Right hindlimb (tissue), 1 donor: ENCODE measurements at regions not wholly inside any gene's neighbourhood (a gene's known extent, or its start where the extent isn't known, plus 50 kb on each side); places are given as distances from the start of the nearest gene placed in this dataset.

Experiments
- DNase-seq: peaks from one replicate; pipeline ENCODE4 v3.0.0-alpha.2; 2018

DNA sequence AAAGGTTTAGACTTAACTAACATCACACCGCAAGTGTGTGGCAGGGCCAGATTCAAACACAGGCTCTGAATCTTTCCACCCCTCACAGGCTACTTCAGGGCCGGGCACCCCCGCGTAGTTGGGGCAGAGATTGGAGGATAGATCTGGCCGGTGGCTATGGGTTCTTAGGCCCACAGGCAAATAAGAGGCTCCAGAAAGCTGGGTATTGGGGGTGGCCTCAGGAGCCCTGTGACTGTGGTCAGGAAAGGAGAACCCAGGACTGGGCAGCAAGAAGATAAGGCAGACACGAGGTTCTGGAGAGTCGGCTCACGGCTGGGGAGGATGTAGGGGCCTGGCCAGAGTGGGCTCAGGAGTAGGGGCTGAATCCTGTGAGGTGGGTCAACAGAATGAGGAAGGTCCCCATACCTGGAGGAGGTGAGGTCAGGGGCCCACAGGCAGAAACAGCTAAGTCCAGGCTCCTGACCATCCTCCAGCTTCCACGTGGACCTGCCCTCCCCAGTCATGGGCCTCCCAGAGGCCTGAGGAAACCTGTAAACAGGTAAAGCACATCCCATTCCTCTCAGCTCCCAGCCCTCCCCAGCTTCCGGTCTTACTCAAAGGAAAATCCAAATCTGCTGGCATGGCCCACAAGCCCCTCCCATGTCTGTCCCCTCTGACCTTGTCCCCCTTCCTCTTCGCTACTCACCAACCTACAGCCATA lies 306.2 kb downstream of the MATN1 start:
- DNase-seq: peak; percentile 5

DNA sequence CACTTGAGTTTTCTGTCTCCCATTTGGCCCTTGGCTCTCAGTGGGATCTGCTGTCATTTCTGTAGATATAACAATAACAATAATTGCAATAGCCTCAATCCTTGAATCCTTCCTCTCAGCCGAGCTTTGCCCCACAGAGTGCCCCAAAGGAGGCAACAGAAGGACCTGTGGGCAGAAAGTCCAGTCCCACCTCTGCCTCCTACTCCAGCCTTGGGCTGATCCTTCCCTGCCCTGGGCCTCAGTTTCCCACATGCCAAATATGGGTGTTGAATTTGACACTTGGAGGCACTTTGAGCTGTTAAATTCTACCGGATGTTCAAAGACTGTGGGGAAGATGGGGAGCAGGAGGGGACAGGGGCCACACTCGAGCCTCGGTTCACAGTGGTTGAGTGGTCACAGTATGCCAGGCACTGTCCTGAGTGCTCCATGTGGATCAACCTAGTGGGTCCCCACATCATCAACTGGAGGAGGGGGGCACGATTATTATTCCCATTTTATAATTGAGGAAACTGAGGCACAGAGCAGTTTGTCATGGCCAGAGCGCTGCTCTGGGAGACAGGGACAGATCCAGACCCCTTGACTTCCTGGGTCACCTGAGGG lies 307.1 kb downstream of the MATN1 start:
- DNase-seq: no peak

DNA sequence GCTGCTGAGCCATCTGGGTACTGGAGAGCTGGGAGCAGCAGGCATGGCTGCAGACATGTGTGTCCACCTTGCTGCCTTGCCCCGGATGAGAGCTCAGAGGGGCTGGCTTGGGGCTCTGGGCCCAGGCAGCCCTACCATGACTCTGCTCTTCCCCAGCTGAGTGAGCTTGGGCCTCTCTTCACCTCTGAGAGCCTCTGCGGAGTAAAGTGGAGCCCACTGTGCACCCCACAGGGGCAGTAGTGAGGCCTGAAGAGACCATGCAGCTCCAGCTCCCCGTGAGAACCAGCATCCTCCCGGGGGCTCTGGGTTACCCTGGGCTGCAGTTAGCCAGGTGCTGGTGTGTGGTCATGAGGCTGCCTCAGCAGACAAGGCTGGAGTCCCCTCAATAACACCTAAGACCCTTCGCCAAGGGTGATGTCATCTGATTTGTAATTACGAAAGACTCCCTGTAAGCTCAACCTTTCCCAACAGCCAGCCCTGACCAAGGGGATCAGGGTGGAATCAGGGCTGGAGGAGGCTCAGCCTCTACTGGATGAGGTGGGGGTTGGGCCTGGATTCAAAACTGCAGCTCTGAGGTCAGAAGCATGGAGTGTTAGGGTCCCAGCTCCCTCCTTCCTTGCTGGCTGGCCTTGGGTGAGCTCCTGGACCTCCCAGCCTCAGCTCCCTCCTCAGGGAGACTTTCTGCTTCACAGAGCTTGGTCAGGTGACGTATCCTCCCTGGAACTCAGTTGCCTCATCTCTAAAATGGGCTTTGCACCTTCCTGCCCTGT lies 308.0 kb downstream of the MATN1 start:
- no peak for DNase-seq

DNA sequence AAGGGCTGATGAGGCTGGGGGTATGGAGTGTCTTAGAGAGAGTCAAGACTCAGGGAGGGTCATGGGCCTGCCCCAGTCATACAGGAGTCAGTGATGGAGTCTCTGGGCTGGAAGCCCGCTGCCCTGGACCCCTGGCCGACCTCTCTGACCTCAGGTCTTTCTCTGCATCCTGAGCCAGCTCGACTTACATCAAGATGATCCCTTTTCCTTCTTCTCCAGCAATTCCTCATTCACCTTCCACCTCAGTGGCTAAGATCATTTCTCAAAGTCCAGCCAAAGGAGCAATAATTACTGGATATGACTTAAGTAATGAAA lies 308.6 kb downstream of the MATN1 start:
- no peak for DNase-seq

DNA sequence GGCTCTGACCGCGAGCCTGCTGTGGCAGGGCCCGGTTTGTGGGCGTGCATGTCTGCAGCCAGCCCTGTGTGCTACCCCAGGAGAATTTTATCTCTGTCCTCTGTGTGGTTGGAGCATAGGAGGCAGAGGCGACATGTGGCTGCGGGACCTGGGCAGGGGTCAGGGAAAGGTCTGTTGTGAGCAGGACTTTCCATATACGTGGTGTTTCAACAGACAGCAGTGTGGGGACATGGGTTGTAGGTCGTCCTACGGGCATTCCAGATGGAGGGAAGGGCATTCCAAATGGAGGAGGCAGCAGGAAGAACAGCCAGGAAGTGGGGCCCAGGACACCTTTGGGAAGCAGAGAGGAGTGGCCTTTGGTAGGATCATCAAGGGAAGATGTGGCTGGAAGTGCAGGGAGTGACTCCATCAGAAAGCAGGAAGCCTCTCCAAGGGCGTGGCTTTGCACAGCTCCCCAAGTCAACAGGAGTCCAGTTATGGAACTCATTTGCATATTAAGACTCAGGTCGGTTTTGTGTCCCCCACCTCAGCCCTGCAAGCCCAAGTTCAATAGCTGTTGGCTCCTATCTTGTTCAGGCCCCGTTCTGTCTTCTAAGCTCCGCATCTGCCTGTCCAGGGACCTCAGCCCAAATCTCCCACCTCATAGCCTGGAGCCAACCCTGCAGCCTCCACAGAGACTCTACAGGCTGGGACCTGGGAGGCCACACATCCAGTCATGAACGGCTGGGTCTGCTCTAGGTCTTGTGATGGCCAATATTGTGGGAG lies 309.1 kb downstream of the MATN1 start:
- no peak for DNase-seq

DNA sequence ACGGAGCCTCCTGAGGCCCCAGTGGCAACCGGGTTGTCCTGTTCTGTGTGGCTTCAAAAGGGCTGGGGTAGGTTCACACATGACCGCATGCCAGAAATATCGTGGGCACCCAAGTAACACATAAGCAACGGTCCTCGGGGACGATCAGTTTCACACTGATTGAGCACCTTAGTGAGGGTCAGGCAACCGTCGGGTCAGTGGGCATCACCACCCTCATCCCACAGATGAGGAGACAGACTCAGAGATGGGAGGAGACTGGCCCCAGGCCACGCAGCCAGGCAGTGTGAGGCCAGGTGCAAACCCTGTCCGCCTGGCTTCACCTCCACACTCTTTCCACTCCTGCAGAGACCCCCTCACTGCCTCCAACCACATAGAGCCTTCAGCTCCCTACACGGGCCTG lies 309.8 kb downstream of the MATN1 start:
- no peak for DNase-seq

DNA sequence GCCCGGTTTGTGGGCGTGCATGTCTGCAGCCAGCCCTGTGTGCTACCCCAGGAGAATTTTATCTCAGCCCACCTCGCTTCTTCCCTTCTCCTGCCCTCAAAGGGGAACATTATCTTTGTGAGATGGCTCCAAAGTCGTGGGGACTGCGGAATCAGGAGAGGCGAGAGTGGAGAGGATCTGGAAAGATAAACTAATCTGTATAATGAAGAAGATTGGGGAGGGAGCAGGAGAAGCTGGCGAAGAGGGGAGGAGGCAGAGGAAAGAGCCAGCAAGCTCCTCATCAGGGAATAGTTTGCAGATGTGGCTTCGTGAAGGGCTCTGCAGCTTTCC lies 310.3 kb downstream of the MATN1 start:
- DNase-seq: no peak

DNA sequence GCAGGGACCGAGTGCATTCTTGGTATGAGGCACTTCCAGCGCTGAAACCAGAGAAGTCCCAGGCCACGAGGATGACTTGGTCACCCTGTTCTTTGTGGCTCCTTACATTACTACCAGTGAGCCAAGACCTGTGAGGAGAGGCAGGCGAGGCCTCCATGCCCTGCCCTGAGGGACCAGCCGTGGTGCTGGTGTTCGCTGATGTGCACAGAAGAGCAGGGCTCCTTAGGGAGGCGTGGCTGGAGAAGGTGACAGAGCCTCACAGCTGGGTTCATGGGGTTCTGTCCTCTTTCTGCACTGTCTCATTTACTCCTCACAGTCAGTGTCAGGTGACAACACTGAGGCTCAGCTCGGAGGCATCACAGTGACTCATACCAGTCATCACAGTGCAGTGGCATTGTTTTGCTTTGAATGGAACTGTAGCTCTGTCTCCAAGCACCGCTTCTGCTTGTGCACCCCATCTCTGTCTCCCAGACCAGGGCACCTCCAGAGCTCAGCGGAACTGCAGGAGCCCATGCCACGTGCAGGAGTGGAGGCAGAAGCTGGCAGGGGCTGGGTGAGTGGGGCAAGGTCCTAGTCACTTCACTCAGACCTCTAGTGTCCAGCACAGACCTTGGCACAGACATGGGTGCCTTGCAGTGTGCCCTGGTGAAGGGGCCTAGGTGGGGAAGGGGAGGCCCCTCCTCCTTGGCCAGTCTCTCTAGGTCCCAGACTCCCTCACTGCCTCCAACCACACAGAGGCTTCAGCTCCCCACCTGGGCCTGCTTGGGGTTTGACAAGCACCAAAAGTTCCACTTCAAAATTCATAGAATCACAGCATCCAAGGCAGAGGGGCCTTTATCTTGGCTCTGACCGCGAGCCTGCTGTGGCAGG lies 310.9 kb downstream of the MATN1 start:
- no peak for DNase-seq

DNA sequence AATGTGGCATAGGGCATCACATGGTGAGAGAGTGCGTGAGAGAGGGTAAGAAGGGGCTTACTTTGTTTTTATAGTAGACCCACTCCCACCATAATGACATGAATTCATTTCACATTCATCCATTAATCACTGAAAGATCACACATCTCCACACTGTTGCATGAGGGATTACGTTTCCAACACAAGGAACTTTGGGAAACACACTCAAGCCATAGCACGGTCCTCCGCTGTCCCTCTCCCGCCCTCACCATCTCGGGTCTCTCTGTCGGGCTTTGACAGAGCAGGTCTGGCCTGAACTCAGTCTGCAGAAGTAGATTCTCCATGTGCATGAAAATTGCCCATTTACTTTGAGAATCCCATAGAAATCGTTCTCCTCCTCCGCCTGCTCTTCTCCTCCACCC lies 312.2 kb downstream of the MATN1 start:
- no peak for DNase-seq

DNA sequence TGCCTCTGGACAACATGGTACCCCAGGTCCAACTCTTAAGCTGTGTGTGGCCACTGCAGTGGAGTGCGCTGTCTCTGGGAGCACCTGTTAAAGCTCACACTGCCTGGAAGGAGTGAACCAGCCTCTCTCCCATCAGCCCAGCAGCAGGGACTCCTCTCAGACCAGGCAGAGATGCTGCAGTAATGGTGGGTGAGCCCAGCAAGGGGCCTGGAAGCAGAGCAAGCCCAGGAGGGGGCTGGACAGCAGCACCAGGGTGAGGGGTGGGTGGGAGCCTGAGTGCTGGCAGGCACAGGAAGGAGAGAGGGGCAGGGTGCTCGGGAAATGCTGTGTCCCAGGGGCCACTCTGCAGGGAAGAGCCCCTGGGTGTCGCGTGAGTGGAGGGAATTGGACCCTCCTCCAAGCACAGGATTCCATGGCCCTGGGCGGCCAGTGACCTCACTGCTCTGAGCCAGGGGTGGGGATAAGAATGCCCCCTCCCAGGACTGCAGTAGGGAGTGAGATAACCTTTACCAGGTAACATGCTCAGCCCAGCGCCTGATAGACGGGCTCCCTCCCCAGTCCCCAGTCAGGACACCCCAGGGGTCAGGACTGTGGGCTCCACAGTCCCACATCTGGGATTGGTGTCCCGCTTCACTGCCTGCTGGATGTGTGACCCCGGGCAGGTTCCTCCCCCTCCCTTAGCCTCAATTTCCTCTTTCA lies 313.1 kb downstream of the MATN1 start:
- DNase-seq: peak; percentile 2

DNA sequence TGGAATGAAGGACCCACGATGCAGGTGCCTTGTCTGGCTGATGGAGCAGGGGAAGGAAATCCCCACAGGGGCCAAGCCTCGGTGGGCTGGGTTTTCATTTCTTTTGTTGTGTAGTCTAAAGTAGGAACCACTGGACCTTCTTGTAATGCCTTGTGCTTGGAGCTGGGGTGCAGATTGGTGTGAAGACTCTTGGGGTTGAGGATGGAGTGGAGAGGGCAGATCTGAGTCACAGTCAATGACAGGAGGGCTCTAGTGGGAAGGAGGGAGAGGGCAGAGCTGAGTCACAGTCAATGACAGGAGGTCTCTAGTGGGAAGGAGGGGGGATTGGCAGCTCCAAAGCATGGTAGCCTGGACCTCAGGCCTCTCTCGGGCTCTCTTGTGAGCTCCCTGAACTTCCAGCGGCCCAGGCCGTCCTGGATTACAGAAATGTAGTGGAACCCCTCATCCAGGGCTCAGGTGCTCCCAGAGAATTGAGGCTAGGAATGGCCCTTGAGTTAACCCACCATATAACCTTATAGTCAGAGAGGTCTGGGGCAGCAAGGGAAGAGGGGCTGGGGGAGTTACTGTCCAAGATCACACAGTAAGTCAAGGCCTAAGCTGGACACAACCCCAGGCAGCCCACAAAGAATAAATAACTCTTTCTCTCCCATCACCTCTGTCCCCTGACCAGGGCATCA lies 313.8 kb downstream of the MATN1 start:
- peak; percentile 3 for DNase-seq

DNA sequence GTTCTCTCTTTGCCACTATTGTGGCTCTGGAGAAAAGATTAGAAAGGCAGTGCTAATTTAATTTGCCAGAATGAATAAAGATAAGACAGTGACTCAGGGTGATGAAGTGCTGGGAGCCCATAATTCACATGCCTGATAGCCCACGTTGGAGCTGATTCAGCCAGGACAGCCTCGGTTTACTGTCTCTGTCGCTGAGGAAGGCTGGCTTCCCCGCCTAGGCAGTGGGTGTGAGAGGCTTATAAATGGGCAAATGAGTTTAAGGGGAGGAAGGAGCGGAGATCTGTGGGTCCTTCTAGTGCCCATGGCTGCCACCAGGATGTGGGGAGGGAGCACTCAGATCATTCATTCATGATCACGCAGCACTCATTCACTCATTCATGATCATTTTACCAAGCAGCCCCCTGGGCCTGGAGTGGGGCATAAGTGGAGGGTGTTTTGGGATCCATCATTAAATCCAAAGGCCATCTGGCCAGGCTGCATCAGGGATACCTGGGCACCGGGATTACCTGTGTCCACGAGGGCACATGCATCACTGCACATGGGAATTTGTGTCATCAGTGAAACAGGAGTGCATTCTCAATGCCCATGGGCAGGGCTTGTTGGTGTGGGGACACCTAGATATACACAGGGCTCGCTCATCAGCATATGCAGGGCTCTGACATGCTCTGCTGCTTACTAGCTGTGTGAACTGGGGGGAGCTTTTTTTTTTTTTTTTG lies 315.4 kb downstream of the MATN1 start:
- DNase-seq: peak; percentile 0

DNA sequence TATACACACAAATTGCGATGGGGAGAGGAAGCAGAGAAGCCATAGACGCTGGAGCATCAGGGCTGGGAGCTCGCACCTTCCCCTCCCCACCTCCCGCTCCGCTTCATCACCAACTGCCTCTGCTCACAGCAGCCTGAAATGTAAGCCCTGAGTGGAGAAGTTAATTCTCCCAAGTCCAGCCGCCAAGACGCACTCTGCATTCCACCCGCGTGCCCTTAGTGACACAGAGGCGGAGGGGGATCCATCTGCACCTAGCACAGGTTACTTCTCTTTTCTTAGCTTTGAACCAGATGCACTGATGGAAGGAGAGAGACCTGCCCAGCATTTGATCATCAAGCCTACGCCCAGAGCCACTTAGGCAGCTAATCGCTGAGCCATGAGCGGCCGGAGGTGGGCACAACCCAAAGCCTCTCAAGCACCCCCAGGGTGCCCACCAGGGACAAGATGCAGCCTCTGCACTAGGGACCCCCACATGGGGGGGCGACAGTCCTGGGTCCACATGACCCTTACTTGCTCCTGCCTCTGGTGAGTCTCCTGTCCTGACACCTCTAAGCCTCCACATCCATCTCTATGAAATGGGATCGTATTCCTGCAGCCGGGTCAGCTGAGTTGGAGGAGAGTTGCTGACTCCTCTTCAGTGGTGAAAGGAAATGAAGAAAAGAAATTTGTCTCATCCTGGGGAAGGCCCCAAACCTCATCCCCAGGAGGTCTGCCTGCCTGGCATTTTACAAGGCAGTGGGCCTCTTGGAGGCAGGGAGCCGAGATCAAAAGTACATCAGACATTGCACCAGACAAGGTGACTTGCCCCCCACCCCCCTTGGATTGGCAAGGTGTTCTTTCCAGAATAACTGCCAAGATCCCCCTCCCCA lies 316.2 kb downstream of the MATN1 start:
- peak; percentile 12 for DNase-seq

DNA sequence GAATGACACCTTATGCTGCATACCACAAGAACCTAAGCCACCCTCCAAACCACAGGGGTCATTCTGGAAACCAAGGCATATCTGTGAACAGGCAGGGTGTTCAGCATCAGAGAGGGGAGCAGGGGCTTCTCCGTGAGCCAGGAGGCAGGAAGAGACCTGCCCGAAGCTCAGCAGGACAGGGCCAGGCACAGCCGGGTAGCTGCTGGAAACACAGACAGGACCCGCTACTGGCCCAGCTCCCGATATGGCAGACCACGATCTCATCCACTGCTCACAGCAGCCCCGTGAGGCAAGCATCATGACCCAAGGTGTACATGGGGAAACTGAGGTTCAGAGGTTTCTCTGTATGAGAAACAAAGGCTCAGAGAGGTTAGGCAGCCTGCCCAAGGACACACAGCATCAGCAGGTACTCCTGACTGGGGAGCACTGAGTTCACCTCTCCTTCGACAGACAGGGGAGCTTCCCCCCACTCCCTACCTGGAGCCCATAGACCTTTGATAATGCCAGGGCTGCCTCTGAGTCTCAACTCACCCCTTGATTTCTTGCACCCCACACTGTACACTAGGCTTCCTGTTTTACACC lies 317.7 kb downstream of the MATN1 start:
- no peak for DNase-seq

DNA sequence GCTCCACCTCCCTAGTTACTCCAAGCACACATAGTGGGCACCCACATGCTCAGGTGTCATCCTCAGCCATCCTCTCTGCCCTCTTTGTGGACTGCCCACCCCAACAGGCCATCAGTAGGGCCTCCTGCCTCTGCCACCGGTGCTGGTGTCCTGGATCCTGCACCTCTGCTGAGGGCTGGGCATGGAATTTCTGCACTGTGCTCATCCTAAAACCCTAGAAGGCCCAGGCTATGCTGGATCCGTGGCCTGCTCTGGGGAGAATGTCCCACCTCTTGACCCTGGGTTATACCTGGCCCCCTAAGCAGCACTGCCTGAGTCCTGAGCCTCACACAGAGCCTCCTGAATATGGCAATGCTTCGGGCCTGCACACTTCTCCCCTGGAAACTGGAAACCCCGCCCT lies 318.3 kb downstream of the MATN1 start:
- no peak for DNase-seq

DNA sequence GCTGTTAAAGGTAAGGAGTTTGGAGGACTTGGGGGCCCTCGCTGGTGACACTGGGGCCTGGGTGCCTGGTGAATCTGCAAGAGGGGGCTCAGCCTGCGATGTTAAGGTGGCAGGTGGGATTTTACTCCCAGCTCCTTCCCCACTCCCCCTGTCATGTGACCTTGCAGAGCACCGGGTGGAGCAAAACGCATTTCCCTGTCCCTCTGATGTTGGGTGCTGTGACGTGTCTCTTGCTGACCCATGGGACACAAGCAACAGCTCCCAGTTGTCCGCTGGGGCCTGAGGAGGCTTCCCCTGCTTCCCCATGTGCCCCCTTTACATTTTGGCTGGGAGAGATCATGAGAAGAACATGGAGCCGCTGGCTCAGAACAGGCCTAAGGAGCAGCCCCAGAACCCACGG lies 319.0 kb downstream of the MATN1 start:
- DNase-seq: peak; percentile 4

DNA sequence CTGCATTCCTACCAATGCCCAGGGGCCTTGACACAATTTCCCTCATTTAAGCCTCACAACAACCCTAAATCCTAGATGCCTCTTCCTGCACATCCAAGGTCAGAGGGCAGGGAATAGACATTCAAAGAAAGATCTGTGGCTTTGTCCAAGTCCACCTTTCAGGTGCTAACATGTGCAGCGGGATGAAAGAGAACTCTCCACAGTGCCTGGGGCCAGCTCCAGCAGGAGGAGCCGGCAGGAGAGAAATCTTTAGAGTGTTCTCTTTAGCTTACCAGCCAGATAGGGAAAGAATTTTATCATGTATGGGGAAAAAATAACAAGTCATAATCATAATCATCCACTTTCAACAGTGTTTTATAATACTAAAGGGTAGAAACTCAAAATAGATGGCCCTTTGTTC lies 319.7 kb downstream of the MATN1 start:
- peak; percentile 1 for DNase-seq

DNA sequence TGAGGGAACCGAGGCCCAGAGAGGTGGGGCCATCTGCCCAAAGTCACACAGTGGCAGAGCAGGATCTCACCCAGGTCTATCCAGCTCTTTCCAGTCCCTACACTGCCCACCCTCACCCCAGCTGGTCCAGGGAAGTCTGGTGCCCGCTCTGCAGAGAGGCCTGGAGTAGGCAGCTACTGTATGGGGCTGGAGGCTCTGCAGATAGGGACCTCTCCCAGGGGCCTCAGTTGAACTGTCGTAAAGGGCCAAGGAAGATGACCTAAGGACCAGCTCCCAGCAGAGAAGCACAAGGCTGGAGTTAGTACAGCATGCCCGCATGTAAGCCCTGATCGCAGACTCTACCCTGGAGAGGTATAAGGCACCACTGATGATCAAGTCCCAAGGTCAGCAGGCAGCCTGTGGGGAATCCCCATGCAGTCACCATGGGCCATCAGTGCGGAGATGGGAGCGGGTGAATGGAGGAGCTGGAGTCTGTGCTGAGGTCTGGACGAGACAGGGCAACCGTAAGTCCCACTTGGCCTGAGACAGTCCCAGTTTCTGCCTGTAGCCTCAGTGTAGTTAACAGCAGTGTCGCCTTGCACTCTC lies 320.2 kb downstream of the MATN1 start:
- DNase-seq: peak; percentile 4

DNA sequence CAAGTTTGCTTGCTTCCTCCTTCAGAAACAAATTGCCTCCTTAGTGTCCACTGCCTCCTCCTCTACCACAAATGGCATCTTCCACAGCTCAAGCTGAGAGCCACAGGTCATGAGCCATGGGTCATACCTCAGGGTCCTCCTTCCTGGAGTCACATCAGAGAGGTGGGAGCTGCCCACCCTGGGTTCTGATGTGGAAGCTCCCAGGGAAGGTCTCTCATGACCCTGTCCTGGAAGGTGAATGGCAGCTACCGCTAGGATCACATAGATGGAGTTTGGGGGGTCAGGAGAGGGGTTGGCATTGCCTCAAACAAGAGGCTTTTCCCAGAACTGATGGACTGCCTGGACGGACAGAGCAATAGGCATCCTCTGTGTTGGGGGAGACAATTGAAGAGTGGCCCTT lies 321.4 kb downstream of the MATN1 start:
- DNase-seq: no peak
